ENCODE measurements at regions not wholly inside any gene's neighbourhood (a gene's known extent, or its start where the extent isn't known, plus 50 kb on each side); places are given as distances from the start of the nearest gene placed in this dataset.

DNA sequence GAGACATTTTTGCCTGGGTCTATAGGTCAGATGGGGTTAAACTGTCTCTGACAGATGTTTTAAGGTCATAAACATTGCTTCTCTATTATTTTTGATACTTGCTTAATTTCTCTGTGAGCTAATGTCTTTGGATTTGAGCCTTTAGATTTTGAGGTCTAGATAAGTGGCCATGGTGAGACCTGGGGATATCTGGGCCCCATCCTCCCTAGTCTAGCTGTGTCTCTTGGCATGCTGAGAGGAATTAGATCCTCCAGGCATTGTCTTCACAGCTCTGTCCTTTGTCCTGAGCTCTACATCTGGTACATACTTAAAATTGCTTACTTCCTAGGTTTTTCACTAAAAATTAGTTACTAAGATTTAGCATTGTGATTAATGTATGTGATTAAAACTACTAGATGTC lies 265.0 kb upstream of the NPSR1 start:
- TF ChIP-seq EP300 (IDR thresholded peaks at IDR 0.05; ENCODE audit: borderline replicate concordance) (no peak), EGR1 (IDR thresholded peaks at IDR 0.05) (no peak), ZBTB7A (IDR thresholded peaks at IDR 0.05; ENCODE audit: low read depth) (no peak), FOXM1 (IDR thresholded peaks at IDR 0.05; ENCODE audit: borderline replicate concordance, low read depth) (no peak), TAF1 (IDR thresholded peaks at IDR 0.05; ENCODE audit: low read depth) (no peak)
- TF ChIP-seq, protein P1, sequence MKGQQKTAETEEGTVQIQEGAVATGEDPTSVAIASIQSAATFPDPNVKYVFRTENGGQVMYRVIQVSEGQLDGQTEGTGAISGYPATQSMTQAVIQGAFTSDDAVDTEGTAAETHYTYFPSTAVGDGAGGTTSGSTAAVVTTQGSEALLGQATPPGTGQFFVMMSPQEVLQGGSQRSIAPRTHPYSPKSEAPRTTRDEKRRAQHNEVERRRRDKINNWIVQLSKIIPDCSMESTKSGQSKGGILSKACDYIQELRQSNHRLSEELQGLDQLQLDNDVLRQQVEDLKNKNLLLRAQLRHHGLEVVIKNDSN (IDR thresholded peaks at IDR 0.05), result no peak
- TF ChIP-seq, protein P2, sequence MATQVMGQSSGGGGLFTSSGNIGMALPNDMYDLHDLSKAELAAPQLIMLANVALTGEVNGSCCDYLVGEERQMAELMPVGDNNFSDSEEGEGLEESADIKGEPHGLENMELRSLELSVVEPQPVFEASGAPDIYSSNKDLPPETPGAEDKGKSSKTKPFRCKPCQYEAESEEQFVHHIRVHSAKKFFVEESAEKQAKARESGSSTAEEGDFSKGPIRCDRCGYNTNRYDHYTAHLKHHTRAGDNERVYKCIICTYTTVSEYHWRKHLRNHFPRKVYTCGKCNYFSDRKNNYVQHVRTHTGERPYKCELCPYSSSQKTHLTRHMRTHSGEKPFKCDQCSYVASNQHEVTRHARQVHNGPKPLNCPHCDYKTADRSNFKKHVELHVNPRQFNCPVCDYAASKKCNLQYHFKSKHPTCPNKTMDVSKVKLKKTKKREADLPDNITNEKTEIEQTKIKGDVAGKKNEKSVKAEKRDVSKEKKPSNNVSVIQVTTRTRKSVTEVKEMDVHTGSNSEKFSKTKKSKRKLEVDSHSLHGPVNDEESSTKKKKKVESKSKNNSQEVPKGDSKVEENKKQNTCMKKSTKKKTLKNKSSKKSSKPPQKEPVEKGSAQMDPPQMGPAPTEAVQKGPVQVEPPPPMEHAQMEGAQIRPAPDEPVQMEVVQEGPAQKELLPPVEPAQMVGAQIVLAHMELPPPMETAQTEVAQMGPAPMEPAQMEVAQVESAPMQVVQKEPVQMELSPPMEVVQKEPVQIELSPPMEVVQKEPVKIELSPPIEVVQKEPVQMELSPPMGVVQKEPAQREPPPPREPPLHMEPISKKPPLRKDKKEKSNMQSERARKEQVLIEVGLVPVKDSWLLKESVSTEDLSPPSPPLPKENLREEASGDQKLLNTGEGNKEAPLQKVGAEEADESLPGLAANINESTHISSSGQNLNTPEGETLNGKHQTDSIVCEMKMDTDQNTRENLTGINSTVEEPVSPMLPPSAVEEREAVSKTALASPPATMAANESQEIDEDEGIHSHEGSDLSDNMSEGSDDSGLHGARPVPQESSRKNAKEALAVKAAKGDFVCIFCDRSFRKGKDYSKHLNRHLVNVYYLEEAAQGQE (IDR thresholded peaks at IDR 0.05; ENCODE audit: low read depth), result no peak
- TF ChIP-seq, protein P3, sequence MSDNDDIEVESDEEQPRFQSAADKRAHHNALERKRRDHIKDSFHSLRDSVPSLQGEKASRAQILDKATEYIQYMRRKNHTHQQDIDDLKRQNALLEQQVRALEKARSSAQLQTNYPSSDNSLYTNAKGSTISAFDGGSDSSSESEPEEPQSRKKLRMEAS (IDR thresholded peaks at IDR 0.05), result no peak

DNA sequence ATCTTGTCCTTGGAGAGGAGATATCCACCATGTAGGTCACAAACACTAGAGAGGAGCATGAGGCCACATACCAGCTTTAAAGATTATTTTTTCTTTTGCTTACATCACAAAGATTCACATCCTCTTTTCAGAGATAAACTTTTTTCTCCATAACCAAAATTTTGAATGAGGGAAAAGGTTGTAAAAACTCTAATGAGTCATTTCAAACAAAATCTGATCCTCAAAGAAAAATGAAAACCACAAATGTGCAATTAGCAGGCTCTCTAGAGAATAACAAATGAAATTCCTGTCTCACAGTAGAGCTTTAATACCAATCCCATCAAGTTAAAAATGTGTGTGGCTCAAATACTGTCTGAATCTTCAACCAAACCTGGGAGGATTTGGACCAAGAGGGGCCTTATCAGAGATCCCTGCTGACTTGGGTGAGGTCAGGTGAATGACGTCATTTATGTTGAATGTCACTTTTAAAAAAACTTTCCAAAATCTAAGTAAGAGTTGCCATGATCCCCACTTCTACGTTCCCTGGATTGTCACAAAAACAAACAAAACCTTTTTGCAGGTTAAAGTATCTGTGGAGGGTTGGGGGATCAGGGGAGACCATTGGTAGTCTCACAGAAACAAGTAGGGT lies 261.5 kb upstream of the NPSR1 start:
- TF ChIP-seq ZBTB7A (IDR thresholded peaks at IDR 0.05; ENCODE audit: low read depth) (no peak), YY1 (IDR thresholded peaks at IDR 0.05; ENCODE audit: low read depth) (no peak), CREB1 (IDR thresholded peaks at IDR 0.05; ENCODE audit: low read depth) (no peak), EGR1 (IDR thresholded peaks at IDR 0.05) (no peak), TAF1 (IDR thresholded peaks at IDR 0.05; ENCODE audit: low read depth) (no peak), TCF12 (IDR thresholded peaks at IDR 0.05; ENCODE audit: low read depth) (no peak), RAD21 (IDR thresholded peaks at IDR 0.05; ENCODE audit: low read depth) (no peak), CEBPB (IDR thresholded peaks at IDR 0.05) (no peak), EP300 (IDR thresholded peaks at IDR 0.05; ENCODE audit: borderline replicate concordance) (no peak), NFIC (IDR thresholded peaks at IDR 0.05) (no peak), FOXM1 (IDR thresholded peaks at IDR 0.05; ENCODE audit: borderline replicate concordance, low read depth) (no peak)
- TF ChIP-seq, protein P2 (IDR thresholded peaks at IDR 0.05; ENCODE audit: low read depth), result no peak
- TF ChIP-seq, protein P1 (IDR thresholded peaks at IDR 0.05), result no peak
- TF ChIP-seq, protein P3 (IDR thresholded peaks at IDR 0.05), result no peak

DNA sequence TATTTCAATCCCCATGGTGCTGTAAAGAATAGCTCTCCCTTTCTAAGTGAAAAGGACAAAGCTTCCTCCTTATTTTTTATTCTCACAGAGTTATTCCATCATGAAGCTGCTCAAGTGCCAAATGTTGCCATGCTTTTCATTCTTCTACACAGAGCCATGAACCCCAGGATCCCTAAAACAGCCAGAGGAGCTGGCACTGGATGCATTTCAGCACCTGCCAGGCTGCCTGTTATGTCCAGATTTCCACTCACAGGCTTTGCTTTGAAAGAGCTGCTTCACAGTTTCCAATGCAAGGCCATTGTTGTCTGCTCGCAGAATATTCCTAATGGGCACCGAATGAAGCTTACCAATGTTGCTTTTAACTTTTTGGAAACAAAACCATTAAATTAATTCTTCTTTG lies 256.2 kb upstream of the NPSR1 start:
- TF ChIP-seq NFIC (IDR thresholded peaks at IDR 0.05) (no peak), CREB1 (IDR thresholded peaks at IDR 0.05; ENCODE audit: low read depth) (no peak), TEAD4 (IDR thresholded peaks at IDR 0.05) (no peak), TCF12 (IDR thresholded peaks at IDR 0.05; ENCODE audit: low read depth) (no peak), EP300 (IDR thresholded peaks at IDR 0.05; ENCODE audit: borderline replicate concordance) (no peak), TAF1 (IDR thresholded peaks at IDR 0.05; ENCODE audit: low read depth) (no peak), EGR1 (IDR thresholded peaks at IDR 0.05) (no peak), FOXM1 (IDR thresholded peaks at IDR 0.05; ENCODE audit: borderline replicate concordance, low read depth) (no peak), YY1 (IDR thresholded peaks at IDR 0.05; ENCODE audit: low read depth) (no peak), RAD21 (IDR thresholded peaks at IDR 0.05; ENCODE audit: low read depth) (no peak), CEBPB (IDR thresholded peaks at IDR 0.05) (no peak), ZBTB7A (IDR thresholded peaks at IDR 0.05; ENCODE audit: low read depth) (no peak)
- TF ChIP-seq, protein P3 (IDR thresholded peaks at IDR 0.05), result no peak
- TF ChIP-seq, protein P1 (IDR thresholded peaks at IDR 0.05), result no peak
- TF ChIP-seq, protein P2 (IDR thresholded peaks at IDR 0.05; ENCODE audit: low read depth), result no peak
